GM12865 (cell line): ENCODE measurements at regions not wholly inside any gene's neighbourhood (a gene's known extent, or its start where the extent isn't known, plus 50 kb on each side); places are given as distances from the start of the nearest gene placed in this dataset.

Source experiments
- DNase-seq: peaks from one replicate; pipeline ENCODE4 v3.0.0; 2010; ENCODE audit warnings: low read depth
- H3K4me3 ChIP-seq: 2 replicates; pipeline ENCODE4 v1.5.1; 2011; ENCODE audit warnings: mild to moderate bottlenecking, low read depth, low read length, control low read depth
- TF ChIP-seq, protein P1 (sequence below): IDR thresholded peaks from 2 replicates; pipeline ENCODE4 v1.5.1; 2011; ENCODE audit warnings: low read length, control low read depth, low read depth, inconsistent platforms; ENCODE audit not compliant: insufficient read depth; ENCODE audit errors: missing control alignments

GRCh38 chr3:101172516-101172915, 147.9 kb downstream of the IMPG2 start:
- no peak for DNase-seq
- TF ChIP-seq, protein P1, sequence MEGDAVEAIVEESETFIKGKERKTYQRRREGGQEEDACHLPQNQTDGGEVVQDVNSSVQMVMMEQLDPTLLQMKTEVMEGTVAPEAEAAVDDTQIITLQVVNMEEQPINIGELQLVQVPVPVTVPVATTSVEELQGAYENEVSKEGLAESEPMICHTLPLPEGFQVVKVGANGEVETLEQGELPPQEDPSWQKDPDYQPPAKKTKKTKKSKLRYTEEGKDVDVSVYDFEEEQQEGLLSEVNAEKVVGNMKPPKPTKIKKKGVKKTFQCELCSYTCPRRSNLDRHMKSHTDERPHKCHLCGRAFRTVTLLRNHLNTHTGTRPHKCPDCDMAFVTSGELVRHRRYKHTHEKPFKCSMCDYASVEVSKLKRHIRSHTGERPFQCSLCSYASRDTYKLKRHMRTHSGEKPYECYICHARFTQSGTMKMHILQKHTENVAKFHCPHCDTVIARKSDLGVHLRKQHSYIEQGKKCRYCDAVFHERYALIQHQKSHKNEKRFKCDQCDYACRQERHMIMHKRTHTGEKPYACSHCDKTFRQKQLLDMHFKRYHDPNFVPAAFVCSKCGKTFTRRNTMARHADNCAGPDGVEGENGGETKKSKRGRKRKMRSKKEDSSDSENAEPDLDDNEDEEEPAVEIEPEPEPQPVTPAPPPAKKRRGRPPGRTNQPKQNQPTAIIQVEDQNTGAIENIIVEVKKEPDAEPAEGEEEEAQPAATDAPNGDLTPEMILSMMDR, result no peak
- no peak overlapping the region for H3K4me3 ChIP-seq

DNA sequence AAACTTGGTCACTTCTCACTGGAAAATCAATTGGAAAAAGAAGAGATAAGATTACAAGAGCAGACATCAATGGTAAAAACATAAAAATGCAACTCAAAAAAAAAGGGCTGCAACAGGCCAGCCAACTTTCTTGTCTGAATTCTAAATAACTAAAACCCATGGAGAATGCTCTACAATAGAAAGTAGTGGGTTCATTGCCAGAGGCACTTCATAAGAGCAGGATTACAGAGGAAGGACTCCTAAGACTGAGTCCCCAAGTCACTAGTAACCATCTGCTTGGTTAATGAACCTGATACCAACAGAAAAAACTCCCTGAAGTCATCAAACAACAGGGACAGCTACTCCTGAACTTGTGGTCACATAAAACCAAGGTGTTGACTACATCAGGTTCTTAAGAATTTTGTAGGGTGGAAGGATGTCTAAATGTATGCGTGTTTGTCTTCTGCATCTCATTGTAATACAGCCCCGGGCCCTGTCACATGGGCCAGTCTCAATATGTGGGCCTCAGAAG, 148.6 kb downstream of the IMPG2 start:
- DNase-seq, result no peak
- TF ChIP-seq, protein P1, result no peak
- no peak overlapping the region for H3K4me3 ChIP-seq

DNA sequence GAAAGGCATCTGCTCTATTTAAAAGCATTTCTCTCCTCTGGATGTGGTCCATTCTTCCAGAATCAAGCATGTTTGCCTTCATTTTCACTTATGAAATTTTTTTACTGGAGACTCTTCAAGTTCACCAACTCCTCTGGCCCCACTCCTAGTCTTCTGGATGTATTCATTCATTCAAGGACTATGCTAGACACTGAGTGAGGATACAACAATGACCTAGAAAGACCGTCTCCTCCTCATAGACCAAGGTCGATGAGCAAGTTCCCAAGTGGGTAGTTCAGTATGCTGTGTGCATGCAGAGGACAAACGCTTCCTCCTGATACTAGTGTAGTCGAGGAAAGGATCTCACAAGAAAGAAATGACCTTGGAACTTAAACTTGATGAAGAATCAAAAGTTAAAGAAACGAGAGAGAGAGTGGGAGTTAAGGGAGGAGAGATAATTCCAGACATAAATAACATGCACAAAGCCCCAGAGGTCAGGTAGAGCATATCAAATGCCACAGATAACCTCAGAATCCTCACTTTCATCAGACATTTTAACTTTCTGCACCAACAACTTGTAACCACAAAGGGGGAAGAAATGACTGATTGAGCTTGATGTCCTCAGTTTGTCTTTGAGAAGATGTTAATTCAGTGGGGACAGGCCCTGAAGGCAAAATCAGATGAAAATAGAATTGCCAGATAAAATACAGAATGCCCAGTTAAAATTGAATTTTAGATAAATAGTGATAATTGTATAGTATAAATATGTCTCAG, 149.4 kb downstream of the IMPG2 start:
- no peak overlapping the region for H3K4me3 ChIP-seq
- TF ChIP-seq, protein P1, result no peak
- DNase-seq, result no peak

GRCh38 chr3:101170062-101170771, 150.2 kb downstream of the IMPG2 start:
- no peak for DNase-seq
- TF ChIP-seq, protein P1, result no peak
- H3K4me3 ChIP-seq, result no peak overlapping the region

DNA sequence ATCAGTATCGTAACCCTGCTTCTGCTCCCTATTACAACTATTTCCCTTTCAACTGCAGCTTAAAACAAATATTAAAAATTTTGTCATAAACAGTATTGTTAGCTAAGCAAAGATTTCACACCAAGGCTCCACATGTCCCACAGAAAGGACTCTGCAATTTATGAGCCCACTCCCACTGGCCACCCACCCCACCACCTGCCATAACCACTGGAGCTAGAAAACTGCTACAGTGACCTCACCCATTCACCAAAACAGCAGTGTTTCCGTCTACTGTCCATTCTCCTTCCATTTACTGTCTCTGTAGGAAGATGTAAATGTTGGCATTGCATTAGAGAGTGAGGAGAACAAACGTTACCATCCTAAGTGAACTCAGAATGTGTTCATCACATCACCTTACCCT, 150.9 kb downstream of the IMPG2 start:
- no peak overlapping the region for H3K4me3 ChIP-seq
- TF ChIP-seq, protein P1, result no peak
- no peak for DNase-seq

DNA sequence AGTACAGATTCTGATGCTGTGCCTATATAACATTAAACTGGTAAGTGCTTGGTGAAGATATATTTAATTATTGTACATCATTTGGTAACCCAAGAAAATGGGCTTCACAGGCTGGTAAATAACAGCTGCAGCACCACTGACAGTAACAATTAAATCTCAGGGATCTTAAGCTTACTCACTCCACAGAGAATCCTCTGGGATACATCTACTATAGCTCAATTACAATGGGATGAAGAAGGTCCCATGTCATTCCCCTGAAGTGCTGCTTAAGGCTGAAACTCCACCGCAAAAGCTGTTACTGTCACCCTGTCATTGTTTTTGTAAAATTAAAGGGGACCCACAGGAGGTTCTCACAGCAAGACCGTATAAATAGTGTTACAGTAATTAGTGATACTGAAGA, 153.0 kb downstream of the IMPG2 start:
- DNase-seq, result no peak
- TF ChIP-seq, protein P1, result no peak
- H3K4me3 ChIP-seq, result no peak overlapping the region
